NOMO-1 treated with DMSO at 0.1 percent for 48 hours (cell line): ENCODE measurements at regions not wholly inside any gene's neighbourhood (a gene's known extent, or its start where the extent isn't known, plus 50 kb on each side); places are given as distances from the start of the nearest gene placed in this dataset.

Source experiments
- DNase-seq: peaks from one replicate; lab custom pipeline; 2025; ENCODE audit not compliant: unreplicated experiment; lab: John Stamatoyannopoulos, UW

DNA sequence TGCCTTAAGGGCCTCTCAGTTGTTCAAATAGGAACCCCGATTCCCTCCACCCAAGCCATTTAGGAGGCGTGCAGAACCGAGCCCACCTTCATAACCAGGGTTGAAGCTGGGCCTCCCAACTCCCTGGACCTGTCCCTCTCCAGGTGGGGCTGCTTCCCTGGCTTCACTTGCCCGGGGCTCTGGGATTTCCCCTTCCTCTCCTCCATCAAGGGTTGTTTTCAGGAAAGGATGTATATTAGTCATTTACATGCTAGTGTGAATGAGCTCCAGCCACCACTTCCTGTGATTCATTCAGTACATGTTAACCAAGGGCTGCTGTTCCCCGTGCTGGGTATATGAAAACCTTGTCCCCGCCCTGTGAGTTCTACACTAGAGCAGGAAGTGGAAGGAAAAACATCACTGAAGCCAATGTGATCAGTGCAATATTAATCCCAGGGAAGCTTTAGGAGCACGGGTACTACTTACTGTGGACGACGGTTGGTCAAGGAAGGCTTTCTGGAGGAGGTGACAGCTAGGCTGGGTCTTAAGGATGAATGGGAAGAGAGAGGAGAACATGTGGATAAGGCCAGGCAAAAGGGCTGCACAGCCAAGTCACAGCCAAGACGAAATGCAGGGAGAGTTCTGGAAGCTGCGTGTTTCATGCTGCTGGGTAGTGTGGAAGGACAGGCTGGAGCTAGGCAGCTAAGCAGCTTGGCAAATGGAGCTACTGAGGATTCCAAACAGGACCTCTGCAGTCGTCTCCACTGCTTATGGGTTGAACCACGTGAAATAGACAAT lies 150.1 kb upstream of the SHH start:
- DNase-seq, result peak; percentile 32

DNA sequence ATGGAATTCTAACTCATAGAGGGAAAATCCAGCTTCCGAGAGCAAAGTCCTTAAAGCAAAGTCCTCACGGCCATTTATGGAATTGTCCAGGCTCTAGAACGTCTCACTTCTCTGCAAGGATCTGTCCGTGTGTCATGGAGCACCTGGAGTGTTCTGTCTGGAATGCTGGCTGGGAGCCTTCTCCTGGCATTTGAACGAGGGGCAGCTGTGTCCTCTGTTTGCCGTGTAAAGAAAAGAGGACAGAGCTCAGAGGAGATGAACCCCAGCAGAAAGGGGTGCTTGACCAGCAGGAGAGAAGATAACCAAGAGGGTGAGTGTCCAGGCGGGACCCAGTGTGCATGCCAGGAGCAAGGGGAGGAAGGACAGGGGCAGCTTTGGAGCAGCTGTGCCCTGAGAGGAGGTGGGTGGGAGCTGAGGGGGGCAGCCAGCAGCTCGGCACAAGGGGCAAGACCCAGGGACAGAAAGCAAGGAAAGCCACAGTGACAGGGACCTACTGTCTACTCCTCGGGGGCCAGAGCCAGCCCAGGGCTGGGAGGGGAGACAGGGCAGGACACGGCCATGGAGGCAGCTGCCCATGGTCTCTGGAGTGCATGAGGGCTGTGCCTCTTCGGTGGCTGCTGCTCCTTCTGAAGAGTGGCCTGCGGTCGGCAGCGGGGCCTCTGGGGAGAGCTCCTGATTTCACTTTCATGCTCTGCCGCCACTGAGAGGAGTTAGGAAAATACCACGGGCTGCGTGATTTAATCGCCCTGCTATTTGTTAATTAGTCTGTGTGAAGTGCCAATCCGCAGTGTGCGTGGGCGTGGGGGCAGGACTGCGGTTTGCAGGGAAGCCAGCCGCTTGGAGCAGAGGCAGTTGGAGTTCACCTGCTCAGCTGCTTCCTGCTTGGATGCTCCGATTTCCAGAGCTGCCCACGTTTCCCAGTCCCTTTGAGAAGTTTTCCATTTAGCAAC lies 149.3 kb upstream of the SHH start:
- peak; percentile 14 for DNase-seq

DNA sequence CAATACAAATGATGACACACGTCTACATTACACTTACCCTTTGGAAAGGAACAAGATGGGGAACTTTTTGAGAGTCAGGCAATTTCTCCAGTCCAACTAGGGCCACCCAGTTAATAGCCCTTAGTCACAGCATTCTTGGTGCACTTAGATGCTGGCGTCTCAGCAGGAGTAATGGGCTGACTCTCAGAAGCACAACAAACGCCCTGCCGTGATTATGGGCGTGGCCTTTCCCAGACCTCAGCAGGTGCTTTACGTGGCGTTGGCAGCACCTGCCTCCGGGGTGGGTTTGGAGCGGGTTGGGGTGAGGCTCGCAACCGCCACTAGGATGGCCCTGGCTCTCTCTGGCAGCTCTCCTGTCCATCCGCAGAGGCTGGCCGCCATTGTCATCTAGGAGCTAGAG lies 147.6 kb upstream of the SHH start:
- no peak for DNase-seq

DNA sequence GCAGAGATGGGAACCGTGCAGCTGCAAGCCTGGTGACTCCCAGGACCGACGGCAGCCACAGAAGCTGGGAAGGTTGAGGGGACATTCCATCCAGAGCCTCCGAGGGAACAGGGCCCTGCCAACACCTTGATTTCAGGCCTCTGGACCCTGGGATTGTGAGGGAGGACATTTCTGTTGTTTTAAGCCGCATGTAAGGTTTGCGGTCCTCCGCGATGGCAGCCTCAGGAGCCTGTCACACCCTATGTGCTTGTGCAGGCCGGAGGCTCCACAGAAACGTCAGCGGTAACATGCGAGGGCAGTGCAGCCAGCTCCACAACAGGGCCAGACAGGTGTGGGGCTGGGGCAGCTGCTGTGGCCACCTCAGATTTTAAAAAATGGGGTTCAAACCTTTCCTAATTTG lies 144.7 kb upstream of the SHH start:
- DNase-seq, result no peak

DNA sequence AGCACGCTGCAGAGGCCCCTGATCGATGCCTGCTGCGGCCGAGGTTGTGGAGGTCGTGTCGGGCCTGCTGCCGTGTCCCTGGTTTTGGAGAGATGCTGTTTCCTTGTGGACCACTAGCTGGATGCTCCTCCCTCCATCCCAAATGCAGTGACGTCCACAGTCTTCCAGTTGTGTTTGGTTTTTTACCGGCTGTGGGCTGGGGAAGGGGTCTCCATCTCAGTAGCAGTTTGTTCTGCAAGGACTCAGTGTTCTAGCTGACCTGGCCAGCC lies 143.0 kb upstream of the SHH start:
- no peak for DNase-seq

DNA sequence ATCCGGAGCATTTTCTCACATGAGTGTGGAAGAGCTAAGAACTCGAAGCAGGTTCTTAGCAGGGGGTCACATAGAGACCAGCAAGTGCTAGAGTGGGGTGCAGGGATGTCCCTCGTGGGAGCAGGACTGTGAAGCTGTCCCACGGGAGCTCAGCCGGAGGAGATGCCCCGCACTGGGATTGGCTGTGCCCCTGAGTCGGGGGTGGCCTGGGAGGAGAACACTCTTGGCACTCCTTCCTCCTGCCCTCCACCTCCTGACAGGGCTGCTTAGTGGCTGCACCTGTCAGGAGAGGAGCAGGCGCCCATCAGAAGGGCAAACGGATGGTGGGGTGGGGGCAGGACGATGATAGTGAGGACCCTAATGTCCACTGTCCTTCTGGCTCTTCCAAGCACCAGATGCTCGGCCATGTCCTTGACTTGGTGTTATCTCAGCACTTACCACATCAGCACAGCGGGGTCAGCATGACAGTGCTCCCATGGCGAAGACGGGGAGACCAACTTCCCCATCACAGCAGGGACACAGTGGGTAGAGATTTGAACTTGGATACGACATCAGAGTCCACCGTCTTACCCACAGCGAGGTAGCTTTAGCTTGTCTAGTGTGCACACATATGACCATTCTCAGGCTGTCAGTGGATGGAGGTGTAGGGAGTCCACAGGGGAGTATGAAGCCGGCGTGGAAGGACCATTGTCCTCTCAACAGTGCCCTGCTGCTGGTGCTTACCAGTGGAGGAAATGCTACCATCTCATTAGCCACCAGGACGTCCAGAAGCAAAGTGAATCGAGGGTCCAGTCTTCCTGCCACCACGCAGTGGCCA lies 142.5 kb upstream of the SHH start:
- DNase-seq, result no peak

DNA sequence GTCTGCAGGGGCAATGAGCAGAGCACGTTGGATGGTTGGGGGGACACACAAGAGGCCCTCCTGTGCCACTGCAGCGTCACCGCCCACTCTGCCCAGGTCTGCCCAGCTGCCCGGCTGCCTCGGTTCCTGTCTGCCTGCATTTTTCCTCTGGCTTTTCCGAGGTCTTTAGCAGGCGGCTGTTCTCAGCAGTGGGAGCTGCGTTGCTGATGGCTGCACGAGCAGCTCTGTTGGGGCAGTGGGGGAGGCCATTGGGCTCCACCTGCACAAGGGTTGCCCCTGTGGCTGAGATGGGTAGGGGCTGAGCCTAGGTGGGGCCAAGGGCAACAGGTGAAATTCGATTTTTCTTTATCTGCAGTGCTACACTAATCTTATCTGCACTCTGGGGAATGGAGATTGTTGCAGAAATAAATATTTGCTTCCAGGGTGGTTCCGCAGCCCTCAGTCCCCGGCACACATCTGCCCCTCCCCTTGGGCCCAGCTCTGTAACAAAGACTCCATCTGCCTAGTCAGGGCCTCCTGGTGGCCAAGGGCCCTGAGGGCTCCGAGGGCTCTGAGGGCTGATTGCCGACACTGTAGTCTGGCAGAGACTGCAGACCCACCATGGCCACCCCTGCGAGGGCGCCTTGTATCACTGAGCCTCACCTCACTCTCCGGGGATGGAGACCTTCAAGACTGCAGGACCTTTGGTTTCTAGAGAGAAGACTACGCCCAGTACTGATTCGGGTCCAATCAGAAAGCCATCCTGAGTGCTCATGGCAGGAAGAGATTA lies 141.7 kb upstream of the SHH start:
- no peak for DNase-seq

DNA sequence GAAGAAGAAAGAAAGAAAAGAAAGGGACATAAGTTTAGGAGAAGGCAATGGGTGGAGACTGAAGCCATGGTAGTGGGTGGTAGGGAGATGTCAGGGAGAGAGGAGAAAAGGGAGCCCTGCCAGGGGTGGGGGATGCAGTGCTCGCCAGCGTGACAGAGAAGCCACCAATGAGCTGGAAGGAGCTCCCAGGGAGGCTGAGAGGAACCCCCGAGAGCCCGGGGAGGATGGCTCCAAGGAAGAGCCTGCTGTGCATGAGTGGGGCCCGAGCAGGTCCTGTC lies 141.2 kb upstream of the SHH start:
- no peak for DNase-seq

DNA sequence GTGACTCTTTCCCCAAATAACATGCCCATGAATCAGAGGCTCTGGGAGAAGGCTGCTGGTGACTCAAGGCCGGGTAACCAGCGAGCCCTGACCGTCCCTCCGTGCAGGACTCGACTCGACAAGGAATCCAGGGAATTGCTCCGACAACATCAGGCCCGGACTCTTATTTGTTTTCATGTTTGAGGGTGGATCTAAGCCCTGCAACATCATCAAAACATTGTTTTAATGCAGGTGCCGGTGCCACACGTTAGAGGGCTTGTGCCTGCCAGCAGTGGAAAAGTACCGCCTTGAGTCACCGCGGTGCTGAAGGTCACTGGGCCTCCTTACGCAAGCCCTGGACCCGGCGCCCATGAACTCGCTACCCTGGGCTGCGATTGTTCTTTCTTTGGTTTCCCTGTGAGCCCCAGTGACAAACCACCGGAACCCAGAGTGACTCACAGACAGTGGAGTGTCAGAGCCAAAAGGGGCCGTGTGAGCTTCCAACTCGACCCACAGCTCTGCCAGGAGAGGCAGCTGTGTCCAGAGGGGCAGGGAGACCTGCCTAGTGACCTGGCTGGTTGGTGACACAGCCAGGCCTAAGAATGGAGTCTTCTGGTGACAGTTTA lies 139.4 kb upstream of the SHH start:
- DNase-seq, result peak; percentile 78

DNA sequence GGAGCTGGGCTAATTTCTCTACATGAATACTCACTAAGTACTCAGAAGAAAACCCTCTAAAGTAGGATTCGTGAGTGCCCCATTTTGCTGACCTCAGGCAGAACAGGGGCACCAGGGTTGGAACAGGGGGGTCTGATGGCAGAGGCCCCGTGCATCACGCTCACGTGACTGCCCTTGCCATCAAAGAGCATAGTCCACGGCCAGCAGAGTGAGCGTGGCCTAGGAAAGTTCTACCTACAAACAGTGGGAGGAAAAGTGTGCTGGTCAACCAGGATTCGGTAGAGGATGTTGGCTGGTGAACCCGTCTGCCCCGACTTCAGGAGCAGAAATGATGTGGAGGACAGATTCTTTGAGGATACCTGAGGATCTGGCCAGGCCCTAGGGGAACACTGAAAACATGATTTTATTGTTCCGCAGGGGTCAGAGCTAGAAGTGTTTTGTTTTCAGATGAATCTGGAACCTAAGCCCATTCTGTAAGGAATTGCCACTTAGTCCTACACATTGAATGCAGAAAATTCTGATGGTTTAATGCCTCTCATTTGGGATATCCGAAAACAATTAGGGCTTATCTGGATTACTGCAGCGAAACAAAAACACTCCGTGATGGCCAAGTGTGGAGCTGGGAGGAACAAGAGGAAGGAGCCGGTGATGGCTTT lies 138.8 kb upstream of the SHH start:
- no peak for DNase-seq

DNA sequence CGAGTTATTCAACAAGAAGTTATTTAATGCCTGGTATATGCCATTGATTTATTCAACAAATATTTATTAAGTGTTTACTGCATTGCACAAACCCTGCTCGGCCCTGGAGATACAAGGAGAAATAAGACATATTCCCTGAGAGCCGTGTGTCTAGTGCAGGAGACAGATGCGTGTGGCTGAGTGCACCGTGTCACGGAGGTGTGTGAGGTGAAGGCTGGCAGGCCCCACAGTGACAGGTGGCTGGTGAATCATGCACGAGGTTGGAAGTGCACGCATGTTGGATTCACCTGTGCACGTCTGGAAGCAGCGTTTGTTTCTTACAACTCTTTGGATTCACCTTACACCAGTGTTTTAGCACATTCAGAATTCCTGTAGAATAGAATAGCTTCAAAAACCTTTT lies 136.6 kb upstream of the SHH start:
- DNase-seq, result no peak

DNA sequence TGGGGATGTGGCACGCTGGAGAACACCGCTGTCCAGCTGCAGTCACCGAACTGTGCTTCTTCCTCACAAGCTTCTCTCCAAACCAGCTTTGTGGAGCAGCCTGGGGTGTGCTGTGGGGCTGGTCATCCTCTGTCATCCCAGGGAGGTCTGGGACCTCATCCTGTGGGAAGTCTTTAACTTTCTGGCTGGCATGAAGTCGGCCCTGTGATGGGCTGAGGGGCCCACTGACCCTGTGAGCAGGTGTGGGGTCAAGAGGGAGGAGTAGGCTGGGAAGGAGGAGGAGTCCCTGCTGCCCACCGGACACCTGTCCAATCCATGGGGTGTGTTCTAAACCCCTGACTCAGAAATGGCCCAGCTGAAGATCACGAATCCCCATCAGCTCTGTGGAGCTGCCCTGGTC lies 136.2 kb upstream of the SHH start:
- no peak for DNase-seq

DNA sequence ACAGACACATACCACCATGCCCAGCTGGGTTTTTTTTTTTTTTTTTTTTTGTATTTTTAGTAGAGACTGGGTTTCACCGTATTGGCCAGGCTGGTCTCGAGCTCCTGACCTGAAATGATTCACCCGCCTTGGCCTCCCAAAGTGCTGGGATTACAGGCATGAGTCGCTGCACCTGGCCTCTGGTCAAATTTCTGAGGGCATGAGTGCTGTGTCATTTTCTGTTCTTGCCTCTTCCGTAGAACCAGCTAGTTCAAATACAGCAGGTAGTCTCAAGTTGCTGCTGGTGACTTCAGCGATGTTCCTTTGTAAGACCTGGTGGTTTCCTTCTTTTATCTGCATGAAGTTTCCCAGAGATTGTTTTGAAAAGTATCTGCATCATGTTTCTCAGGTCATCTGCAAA lies 134.8 kb upstream of the SHH start:
- DNase-seq, result no peak

DNA sequence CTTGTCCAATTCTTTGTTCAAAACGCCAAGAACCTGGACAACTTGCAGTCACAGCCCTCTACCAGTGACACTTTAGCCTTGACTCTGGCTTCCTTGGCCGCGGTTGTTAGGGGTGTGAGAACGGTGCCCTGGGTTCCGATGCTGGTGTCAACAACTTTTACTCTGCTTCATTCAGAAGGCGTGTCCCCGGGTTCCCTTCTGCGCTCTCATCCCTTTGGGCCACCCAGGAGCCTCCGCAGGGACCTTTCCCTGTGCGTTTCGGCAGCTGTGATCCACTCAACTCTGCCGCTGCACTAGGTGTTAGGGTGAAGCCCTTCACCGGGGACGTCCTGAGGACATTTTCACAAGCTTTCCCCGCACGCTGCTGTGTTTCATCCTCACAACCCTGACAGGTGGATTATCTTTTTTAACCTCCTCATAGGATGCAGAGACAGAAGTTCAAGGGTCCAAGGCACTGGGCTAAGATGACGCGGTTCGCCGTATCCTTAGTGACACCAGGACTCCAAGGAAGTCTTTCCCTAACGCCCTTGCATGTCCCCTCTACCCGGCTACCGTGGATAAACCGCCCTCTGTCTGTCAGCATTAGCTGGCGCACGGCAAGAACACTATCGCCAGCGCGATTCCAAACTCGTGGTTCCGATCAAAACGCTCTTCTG lies 133.5 kb upstream of the SHH start:
- DNase-seq, result no peak

DNA sequence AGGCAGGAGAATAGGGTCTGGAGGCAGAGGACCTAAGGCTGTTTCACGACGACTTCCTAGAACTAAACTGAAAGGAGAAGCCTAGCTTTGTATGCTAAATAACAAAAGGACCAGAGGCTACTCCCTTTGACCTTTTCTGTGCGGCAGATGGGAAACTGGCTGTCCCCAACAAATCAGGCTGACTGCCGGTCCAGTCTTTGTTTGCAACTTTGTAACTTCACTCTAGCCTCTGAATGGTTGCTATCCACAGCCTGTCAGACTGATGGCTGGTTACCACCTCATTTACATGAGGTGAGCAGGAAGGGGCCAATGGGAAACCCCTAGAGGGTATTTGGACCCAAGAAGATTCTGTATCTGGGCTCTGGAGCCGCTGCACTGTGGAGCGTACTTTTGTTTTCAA lies 132.6 kb upstream of the SHH start:
- no peak for DNase-seq

DNA sequence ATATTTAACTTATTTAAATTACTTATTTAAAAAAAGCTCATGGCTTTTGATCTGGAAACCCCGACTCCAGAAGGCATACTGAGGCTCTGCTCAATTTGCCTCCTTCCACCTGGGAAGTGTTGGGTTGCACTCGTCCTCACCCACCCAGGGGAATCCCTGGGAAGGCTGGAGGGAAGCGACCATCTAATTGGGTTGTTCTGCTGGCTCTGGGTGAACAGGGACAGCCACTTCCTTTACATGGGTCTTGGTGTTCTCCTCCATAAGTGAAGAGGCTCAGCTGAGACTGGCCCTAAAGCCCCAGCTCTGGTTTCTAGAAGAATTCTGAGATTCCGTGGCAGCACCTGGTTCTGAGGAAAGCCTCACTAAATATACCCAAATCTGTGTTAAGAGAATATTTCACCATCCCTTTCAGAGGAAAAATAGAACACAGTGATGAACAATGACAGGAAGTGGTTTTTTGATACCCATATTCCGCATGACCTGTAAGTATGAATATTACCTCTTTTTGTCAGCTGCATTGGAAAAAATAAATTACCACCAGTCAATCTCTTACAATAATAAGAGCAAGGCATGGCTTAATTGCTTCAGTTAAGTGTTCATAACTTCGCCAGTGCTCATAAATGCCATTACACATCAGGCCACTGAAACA lies 131.1 kb upstream of the SHH start:
- peak; percentile 3 for DNase-seq

DNA sequence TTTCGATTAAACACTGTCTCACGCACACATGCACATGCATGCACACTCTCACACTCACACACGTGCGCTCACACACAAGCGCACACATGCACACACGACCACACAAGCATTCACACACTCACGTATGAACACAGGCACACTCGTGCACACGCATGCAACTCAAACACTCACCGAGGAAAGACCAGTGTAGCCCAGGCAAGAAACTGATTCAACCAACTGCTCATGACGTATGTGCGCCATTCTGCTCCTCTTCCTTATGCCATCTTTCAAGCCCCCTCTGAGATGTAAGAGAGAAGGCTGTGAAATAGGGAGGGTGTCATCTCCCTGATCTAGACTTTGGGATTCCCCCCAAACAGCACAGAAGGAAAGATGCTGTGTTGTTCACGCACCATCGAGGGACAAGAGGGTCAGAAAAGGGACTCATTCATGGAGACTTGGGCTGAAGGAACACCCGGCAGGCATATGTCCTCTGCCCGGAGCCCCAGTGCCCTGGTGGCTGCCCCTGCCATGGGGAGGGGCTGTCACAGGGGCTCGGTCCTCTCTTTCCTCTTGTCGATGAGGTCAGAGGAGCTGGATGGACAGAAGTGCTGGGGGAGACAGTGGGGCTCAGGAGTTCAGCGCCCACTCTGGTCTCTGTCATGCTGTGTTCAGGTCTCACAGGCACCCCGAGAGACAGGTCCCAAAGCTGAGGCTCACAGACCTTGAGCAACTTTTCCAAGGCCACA lies 130.1 kb upstream of the SHH start:
- no peak for DNase-seq

DNA sequence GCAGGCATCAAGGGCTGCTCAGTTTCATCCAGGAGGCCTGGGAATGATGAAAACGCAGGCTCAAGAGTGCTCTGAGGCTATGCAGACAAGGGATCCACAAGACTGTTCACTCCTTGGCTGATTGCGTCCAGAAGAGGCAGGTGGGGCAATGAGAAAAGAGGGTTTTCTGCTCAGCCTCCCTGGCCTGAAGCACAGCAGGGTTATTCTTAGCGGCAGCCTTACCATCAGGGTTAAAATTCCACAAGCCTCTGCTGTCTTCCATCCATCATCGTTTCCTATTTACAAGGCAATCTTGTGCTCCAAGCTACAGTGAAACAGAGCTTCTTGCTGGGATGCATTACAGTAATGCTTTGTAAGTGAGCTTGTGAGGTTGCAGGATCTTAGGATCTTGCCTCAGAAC lies 129.4 kb upstream of the SHH start:
- no peak for DNase-seq

DNA sequence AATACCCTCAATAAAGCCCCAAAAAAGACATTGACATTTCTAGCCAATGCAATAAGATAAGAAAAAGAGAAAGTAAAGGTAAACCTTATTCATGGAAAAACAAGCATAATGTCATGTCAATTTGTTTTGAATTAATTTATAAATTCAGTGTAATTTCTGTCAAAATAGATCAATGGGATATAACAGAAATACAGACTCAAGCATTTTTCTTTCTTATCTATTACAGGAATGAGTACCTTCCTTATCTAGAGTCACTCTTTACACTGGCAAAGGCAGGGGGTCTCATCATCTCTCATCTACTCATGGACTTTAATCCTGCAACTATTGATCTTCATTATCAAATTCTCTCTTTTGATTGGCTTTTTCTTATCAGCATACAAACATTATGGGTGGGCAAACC lies 127.1 kb upstream of the SHH start:
- no peak for DNase-seq
